ENCODE measurements at regions not wholly inside any gene's neighbourhood (a gene's known extent, or its start where the extent isn't known, plus 50 kb on each side); places are given as distances from the start of the nearest gene placed in this dataset.

DNA sequence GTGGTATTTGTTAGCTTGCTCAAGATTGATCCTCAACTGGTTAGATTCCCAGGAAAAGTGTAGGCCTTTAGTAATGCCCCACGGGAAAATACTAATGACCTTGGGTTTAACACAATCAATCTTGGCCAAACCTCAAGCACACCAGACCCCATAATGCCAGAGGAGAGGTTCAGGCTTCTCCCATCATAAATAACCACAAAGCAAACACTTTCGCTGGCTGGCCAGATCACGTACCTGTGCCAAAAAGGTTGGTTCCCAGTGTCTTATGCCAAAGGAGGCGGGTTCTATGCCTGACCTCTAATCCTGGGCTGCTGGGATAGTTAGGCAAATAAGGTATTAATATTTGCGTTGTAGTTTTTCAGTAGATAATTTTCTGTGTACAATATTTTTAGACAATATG, 379.2 kb upstream of the CDH18 start:
- Mint-ChIP-seq H3K27me3 (ENCODE audit: insufficient read depth, unreplicated experiment) (peaks cover 10% of the 10 kb centered on the region), H3K27ac (ENCODE audit: unreplicated experiment) (no peak overlapping the region), H3K36me3 (ENCODE audit: insufficient read depth, unreplicated experiment) (no peaks in the 10 kb centered on the region), H3K4me3 (ENCODE audit: unreplicated experiment) (no peak overlapping the region), H3K9me3 (ENCODE audit: unreplicated experiment) (no peaks in the 10 kb centered on the region), H3K4me1 (ENCODE audit: low read depth, unreplicated experiment) (no peaks in the 10 kb centered on the region)
- intact Hi-C loops (cut with micrococcal nuclease; ENCODE audit: unreplicated experiment): no loop called here
- TF ChIP-seq, protein P1, sequence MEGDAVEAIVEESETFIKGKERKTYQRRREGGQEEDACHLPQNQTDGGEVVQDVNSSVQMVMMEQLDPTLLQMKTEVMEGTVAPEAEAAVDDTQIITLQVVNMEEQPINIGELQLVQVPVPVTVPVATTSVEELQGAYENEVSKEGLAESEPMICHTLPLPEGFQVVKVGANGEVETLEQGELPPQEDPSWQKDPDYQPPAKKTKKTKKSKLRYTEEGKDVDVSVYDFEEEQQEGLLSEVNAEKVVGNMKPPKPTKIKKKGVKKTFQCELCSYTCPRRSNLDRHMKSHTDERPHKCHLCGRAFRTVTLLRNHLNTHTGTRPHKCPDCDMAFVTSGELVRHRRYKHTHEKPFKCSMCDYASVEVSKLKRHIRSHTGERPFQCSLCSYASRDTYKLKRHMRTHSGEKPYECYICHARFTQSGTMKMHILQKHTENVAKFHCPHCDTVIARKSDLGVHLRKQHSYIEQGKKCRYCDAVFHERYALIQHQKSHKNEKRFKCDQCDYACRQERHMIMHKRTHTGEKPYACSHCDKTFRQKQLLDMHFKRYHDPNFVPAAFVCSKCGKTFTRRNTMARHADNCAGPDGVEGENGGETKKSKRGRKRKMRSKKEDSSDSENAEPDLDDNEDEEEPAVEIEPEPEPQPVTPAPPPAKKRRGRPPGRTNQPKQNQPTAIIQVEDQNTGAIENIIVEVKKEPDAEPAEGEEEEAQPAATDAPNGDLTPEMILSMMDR (IDR thresholded peaks at IDR 0.05; ENCODE audit: insufficient read depth in 1 of 2, low read depth in 1 of 2, low read length in 1 of 2, severe bottlenecking in 1 of 2, unreplicated experiment in 1 of 2): no peak
- Histone ChIP-seq H3K4me3 (ENCODE audit: low read depth, low read length) (no peak overlapping the region), H3K36me3 (ENCODE audit: control insufficient read depth, insufficient read depth, low read length) (no peaks in the 10 kb centered on the region), H3K27me3 (replicated peaks; ENCODE audit: control insufficient read depth, insufficient read depth, low read length) (no peaks in the 10 kb centered on the region), H3K9me3 (no peaks in the 10 kb centered on the region), H3K4me1 (no peaks in the 10 kb centered on the region)
- no peak for DNase-seq
- CTCF ChIA-PET: no interaction called here
- POLR2A ChIA-PET: no interaction called here
- BruUV-seq (replicated peaks): no TSS peak

DNA sequence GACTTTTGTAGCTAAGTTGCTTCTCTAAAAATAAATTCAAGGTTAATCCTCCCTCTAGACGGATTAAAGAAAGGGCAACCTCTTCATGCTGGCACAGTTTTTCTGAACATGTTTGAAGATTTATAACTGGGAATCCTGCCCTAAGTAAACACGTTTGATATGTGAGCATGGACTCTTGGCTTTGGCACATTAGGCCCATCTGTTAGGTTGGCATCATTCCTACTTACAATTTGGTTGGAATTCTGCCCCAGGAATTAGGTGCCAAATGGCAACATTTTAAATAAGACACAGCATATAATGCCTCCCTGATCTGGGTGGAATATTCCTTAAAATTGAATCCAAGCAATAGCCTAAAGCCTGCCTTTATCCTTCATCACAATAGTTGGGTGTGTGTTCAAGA, 372.3 kb upstream of the CDH18 start:
- H3K4me3 Mint-ChIP-seq (ENCODE audit: unreplicated experiment): no peak overlapping the region
- H3K4me1 Mint-ChIP-seq (ENCODE audit: low read depth, unreplicated experiment): no peaks in the 10 kb centered on the region
- peaks cover 3% of the 10 kb centered on the region for H3K27me3 Mint-ChIP-seq (ENCODE audit: insufficient read depth, unreplicated experiment)
- H3K4me3 ChIP-seq (ENCODE audit: low read depth, low read length): no peak overlapping the region
- no TSS peak for BruUV-seq (replicated peaks)
- H3K36me3 ChIP-seq (ENCODE audit: control insufficient read depth, insufficient read depth, low read length): no peaks in the 10 kb centered on the region
- no peak overlapping the region for H3K27ac Mint-ChIP-seq (ENCODE audit: unreplicated experiment)
- no peaks in the 10 kb centered on the region for H3K27me3 ChIP-seq (replicated peaks; ENCODE audit: control insufficient read depth, insufficient read depth, low read length)
- no peaks in the 10 kb centered on the region for H3K9me3 Mint-ChIP-seq (ENCODE audit: unreplicated experiment)
- ChIA-PET POLR2A (no interaction called here), CTCF (no interaction called here)
- intact Hi-C loops (cut with micrococcal nuclease; ENCODE audit: unreplicated experiment): no loop called here
- no peak for DNase-seq
- H3K9me3 ChIP-seq: no peaks in the 10 kb centered on the region
- no peaks in the 10 kb centered on the region for H3K4me1 ChIP-seq
- no peaks in the 10 kb centered on the region for H3K36me3 Mint-ChIP-seq (ENCODE audit: insufficient read depth, unreplicated experiment)
- TF ChIP-seq, protein P1 (IDR thresholded peaks at IDR 0.05; ENCODE audit: insufficient read depth in 1 of 2, low read depth in 1 of 2, low read length in 1 of 2, severe bottlenecking in 1 of 2, unreplicated experiment in 1 of 2): no peak

DNA sequence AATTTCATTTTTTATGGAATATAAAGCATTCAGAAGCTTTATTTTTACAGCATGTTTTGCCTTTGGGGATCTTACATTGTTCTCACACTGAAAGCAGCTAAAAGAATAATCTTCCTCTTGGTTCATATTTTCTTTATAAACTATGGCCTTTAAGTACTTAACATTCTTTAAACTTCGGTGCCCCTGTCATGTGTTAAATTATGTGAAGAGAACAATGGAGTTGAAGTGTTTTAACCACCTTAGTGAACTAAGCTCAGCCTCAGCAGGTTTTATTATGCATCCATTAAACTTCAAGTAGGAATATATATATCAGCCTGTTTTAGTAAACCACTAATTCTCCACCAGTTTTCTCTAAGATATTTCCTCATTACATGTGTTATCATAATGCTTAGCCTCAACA, 371.4 kb upstream of the CDH18 start:
- Mint-ChIP-seq H3K27ac (ENCODE audit: unreplicated experiment) (no peak overlapping the region), H3K9me3 (ENCODE audit: unreplicated experiment) (no peaks in the 10 kb centered on the region), H3K27me3 (ENCODE audit: insufficient read depth, unreplicated experiment) (peaks cover 3% of the 10 kb centered on the region), H3K36me3 (ENCODE audit: insufficient read depth, unreplicated experiment) (no peaks in the 10 kb centered on the region), H3K4me3 (ENCODE audit: unreplicated experiment) (no peak overlapping the region), H3K4me1 (ENCODE audit: low read depth, unreplicated experiment) (no peaks in the 10 kb centered on the region)
- CTCF ChIA-PET: no interaction called here
- H3K27me3 ChIP-seq (replicated peaks; ENCODE audit: control insufficient read depth, insufficient read depth, low read length): no peaks in the 10 kb centered on the region
- no peaks in the 10 kb centered on the region for H3K36me3 ChIP-seq (ENCODE audit: control insufficient read depth, insufficient read depth, low read length)
- BruUV-seq (replicated peaks): no TSS peak
- intact Hi-C loops (cut with micrococcal nuclease; ENCODE audit: unreplicated experiment): no loop called here
- TF ChIP-seq, protein P1 (IDR thresholded peaks at IDR 0.05; ENCODE audit: insufficient read depth in 1 of 2, low read depth in 1 of 2, low read length in 1 of 2, severe bottlenecking in 1 of 2, unreplicated experiment in 1 of 2): no peak
- no peak for DNase-seq
- H3K4me1 ChIP-seq: no peaks in the 10 kb centered on the region
- H3K4me3 ChIP-seq (ENCODE audit: low read depth, low read length): no peak overlapping the region
- H3K9me3 ChIP-seq: no peaks in the 10 kb centered on the region
- POLR2A ChIA-PET: no interaction called here

All from Caco-2 (cell line).